ENCODE measurements at regions not wholly inside any gene's neighbourhood (a gene's known extent, or its start where the extent isn't known, plus 50 kb on each side); places are given as distances from the start of the nearest gene placed in this dataset.

DNA sequence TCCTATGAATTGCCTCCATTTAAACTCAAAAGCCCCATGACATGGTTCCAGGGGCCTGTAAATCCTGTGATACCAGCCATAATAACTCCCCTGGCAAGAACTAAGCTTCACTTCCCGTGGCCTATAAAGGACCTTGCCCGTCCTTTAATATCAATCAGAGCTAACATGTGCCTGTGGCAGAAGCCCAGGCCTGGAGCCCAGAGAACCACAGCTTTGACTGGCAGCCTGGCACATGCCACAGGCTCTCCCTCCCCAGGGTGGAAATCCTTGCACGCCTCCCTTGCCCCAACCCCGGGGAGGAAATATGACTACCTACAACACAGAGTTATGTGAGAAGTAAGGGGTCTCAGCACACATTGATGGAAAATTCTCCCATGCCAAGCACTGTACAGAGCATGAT is 287.4 kb downstream of the RAB28 start:
- Histone ChIP-seq H3K4me3 (no peak overlapping the region), H3K27ac (no peak overlapping the region)

DNA sequence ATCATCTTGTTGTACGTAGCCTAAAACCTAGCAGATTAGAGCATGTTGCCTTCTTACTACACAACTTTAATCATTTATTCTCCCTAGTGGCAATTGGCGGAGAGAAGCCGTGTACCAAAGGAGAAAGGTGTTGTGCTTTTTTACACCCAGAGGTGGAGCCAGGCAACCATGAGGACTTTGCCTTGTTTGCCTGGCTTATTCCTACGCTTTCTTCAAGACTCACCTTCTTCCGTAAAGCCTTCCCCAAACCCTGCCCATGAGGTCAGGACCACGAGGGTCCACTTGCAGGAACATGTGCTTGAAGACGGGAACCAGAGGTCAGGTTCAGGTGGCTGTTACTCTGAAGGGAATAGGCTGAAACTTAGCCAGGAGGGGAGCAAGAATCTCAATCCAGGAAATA is 290.5 kb downstream of the RAB28 start:
- H3K27ac ChIP-seq = no peak overlapping the region
- H3K4me3 ChIP-seq = no peak overlapping the region

DNA sequence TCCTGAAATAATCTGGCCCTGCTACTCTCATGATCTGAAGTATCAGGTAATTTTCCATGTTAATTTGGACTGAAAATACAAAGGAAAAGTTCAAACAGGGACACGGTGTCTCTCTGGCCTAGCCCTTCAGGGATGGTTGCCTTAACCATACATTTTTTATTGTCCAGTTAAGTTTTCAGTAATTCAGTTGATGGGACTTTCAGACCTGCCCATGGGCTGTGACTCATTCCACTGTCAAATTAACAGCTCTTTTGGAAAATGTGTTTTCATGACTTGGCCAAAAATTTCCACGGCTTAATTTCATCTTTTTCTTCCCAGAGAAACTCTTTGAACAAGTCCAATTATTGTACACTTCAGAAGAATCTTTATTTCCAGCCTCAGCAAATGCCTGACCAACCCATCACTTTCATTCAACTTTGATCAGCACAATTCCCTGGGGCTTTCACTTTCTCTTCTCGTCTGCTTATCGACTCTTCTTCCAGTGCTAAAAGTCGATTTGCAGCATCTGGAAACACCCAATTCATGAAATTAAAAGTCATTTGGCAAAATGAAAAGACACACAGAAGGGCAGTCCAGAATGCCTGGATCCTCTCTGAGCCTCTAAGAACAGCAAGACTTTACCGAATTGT is 293.9 kb downstream of the RAB28 start:
- Histone ChIP-seq H3K4me3 (no peak overlapping the region), H3K27ac (no peak overlapping the region)

DNA sequence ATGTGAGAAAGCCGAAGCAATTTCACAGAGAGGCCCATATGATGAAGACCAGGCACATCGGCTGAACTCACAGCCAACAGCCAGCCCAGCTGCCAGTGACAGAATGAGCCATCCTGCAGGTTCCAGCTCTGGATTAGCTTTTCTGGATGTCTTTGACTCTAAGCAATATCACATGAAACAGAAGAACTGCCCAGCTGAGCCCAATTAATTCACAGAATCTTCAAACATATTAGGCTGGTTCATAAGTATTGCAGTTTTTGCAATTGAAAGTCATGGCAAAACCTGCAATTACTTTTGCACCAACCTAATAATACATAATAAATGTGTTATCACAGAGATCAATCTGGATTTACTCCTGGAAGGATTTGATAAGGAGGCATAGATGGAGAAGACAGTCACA is 299.9 kb downstream of the RAB28 start:
- H3K27ac ChIP-seq = no peak overlapping the region
- no peak overlapping the region for H3K4me3 ChIP-seq

DNA sequence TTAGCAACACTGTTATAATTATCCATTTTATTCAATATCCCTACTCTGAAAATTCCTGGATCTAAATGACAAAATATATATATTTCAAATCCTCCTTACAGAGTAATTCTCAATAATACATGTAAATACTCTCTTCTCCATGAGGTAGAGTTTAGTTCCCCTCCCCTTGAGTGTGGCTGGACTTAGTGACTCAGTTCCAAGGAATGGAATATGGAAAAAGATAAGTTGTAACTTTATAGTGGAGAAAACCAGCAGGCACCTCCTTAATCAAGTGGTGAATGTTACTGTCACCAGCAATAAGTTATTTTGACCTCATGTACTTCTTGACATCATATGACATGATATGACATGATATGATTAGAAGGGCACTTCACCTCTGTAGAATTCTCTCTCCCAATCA is 302.0 kb downstream of the RAB28 start:
- H3K4me3 ChIP-seq = no peak overlapping the region
- no peak overlapping the region for H3K27ac ChIP-seq

DNA sequence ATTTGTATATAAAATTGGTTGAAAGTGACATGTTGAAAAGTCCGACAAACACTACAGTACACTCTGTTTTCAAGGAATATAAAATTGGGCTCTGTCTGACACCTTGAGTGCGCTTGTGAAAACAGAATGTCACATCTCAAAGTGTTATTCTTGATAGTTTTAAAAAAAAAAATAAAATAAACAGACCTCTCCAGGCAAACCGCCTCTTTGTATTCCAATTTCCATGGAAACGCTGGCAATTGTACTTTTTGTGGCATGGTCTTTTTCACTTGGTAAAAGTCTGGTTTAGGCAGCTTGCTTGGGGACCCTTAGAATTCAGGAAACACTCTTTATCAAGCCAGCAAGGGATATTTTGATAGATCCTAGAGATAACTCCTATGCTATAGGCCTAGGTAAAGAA is 302.5 kb downstream of the RAB28 start:
- no peak overlapping the region for H3K4me3 ChIP-seq
- no peak overlapping the region for H3K27ac ChIP-seq

DNA sequence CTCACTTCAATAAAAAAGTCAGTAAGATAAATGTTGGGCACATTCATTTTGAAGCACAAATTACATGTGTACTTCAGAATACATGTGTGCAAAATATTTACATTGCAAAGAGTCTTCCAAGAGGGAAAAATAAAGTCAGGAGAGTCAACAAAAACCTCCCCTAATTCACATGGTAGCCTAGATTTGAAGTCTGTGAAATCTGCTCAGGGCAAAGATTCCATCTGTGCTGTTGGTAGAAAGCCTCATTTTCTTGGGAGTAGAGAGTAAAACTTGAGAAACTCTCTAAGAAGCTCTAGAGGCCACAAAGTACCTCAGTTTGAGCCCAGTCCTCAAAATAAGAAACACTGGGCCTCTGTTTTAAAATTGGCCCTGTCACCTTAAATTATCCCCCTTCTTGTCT is 303.4 kb downstream of the RAB28 start:
- H3K27ac ChIP-seq = no peak overlapping the region
- no peak overlapping the region for H3K4me3 ChIP-seq

DNA sequence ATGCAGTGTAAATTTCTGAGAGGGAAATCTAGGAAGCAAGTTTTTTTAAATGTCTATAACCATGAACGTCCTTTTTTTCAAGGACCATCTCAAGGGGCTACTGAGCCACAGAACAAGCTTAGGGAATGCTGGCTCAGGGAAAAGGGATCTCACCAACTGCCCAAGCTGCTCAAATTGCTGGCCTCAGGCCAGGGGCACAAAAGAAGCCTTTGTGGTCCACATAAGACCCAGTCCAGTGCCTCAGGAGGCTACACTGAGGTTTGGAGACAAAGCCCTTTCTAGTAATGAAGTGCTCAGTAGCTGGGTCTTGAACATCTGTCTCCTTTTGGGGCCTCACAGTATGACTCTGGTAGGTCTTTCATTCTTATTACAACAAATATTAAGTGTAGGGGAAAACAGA is 305.5 kb downstream of the RAB28 start:
- Histone ChIP-seq H3K27ac (no peak overlapping the region), H3K4me3 (no peak overlapping the region)

DNA sequence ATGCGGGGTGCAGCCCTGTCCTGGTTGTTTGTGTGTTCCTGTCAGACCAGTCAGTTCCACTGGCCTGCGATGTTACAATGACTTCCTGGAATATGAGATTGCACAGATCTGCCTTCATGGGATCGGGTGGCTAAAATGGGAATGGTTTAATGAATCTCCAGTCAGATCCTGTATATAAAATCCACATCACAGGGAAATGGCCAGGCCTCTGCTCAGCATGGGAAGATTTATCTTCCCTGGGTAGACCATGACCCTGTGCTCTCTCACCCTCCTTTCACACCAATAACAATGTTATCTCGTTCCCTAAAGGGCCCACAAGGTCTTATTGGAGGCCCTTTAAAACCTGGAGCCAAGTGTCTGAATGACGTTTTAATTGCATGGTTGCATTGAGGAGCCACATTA is 307.4 kb downstream of the RAB28 start:
- Histone ChIP-seq H3K4me3 (no peak overlapping the region), H3K27ac (no peak overlapping the region)

DNA sequence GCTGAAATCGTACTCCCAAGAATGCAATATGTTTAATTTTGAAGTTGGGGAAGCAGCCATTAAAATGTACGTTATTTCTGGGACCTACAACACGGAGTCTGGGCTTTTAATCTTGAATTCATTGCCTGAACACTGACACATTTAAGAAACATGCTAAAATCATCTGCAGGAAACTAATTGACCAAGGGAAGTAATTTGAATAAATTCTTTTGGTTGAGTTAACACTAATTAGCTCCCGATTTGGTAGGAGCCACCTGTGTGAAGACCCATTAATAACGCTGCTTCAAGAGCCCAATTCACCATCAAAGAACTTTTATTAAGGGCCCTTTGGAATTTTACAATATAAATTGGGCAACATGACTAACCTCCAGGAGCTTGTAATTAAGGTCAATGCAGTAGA is 309.2 kb downstream of the RAB28 start:
- Histone ChIP-seq H3K4me3 (no peak overlapping the region), H3K27ac (no peak overlapping the region)

DNA sequence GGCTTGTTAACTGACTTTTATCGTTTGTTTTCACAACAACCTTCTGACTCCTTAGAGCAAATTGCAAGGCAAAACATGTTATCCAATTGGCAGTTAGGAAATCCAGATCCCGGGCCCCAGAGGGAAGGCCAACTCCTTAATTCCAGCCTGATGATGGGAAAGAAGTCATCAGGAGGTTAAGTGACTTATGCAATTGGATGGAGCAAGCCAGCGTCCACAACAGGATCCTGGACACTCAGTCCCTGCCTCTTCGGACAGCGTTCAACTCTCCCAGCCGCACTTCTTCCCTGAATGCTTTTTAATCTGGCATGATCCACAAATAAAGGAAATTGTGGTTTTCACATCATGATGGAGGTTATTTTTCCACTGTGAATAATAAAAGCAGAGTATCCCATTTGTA is 310.1 kb downstream of the RAB28 start:
- no peak overlapping the region for H3K27ac ChIP-seq
- H3K4me3 ChIP-seq = no peak overlapping the region

DNA sequence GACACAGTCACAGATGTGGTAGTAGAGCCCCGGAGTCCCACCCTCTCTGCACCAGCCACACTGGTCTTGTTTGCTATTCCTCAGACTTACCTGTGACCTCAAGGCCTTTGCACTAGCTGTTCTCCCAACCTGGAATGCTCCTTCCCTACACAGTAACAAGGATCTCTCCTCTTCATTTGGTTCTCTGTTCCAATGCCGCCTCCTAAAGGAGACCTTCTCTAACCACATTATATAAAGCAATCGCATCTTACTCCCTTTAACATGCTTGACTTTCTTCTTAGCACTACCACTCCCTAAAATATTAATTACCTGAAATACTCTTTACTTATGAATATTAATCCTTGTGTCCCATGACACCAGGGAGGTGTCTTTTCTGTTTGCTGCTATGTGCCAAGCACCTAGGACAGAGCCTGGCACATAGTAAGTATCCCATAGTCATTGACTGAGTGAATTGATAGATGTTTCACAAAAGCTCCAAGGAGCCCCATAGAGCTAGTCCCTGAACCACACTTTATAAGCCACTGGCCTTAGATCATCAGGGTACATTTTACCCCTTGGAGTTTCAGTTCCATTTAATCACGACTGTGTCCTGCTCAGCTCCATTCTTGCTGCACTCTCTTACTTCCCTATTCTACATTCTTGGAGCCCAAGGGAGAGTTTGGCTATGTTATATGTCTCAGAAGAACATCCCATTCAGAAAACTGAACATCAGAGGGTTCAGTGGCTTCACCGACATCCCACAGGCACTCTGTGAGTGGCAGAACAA is 312.7 kb downstream of the RAB28 start:
- Histone ChIP-seq H3K4me3 (no peak overlapping the region), H3K27ac (no peak overlapping the region)

DNA sequence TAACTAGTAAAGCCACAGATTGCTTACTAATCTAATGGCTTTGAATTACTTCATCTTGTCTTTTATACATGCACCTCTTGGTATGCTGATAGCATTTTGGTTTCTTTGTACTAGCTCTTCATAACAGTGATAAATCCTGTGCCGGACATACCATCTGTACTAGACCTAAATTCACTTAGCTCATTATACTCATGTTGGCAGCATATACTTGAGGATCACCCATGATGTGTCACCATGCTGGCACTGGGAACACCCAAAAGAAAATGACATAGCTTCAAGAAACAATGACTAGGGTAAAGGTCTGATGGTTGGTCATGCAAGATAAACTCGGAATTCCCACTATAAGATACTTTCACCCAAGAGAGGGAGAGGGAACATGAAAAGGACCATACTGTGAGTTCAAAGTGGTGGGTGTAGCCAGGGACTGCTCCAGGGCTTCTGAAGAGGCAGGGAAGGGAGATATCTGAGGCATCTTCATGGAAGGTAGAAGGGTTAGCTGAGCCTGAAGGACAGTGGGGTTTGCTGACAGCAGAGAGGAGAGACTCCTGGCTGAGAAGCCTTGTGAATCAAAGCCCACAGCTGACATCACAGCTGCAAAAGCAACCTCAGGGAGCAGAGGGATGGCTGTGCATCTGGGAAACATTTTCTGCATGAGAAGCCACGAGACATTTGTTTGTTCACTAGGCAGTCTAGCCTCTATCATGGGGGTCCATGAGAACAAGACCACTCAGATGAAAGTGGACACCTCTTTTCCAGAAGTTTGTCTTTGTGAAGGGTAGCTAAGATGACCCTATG is 314.2 kb downstream of the RAB28 start:
- Histone ChIP-seq H3K4me3 (no peak overlapping the region), H3K27ac (peak overlapping the region in 1 of 21 experiments; percentile 31)

DNA sequence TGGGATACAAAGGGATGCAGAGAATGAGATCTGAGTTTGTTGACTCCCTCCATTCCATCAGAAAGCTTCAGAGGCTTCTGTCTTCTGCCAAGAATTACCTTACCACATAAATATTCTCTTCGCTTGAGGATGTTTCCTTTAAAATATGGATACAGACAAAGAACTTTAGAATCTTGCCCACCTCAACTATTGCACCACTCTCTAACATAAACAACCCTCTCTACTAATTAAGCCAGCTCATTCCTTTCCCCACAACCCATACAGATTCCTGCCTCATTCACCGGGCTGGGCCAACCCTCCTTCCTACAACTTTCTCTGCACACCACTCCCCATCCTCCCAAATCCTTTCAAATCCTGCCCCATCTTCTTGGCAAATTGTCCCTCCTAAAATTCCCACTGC is 315.8 kb downstream of the RAB28 start:
- Histone ChIP-seq H3K27ac (peak overlapping the region in 1 of 21 experiments; percentile 57), H3K4me3 (no peak overlapping the region)

DNA sequence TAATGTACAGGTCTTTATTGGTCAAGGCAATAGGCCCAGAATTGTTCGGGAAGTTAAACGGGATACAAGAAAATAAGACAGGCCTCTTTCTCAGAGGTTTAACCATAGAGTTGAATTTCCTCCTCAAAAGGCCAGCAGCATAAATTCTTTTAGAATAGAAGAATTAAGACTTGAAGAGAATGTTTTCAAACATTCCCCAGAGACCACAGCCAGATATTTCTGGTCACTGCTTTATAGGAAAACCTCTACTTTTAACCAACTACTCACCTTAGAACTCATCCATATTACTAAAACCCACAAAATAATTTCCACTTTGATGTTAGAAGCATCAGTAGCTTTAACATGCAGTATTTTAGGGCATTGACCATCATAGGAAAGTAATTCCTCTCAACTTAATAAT is 317.9 kb downstream of the RAB28 start:
- Histone ChIP-seq H3K27ac (no peak overlapping the region), H3K4me3 (no peak overlapping the region)

DNA sequence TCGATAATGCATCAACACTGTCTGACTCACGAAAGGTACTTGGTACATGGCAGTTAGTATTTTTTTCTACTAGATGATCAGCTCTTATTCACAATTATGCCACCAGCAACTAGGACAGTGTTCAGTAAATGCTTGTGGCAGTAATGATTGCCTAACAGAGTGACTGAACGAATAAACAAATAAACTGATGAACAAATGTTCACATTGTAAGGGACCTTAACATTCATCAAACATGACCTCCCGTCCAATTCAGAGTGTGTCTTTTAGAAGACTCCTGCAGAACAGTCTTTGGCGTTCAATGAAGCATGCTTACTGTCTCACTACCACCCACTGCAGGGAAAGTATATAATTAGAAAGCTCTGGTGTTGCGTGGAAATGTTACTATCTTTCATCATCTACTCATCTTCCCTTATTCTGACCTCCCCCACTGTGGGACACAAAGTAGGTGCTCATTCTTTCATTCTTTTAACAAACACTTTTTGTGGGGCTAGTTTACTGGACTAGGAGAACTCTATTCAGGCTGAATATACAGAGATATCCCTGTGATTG is 319.3 kb downstream of the RAB28 start:
- no peak overlapping the region for H3K27ac ChIP-seq
- no peak overlapping the region for H3K4me3 ChIP-seq

DNA sequence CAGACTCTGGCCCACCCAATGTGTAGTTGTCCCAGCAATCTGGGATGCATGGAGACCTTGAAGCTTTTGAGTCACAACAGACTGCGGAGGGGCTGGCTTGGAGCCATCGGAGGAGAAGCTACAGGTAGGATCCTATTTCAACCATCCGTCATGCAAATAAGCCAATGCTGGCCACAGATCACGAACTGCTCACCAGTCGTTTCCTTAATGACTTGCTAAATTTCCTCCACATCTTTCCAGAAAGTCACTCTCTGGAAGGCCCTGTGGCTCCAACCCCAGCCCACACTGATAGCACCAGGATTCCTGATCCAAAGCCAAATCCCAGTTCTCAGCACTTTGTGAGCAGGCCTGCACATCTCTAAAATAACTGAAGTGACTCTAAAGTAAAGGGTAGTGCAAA is 321.3 kb downstream of the RAB28 start:
- no peak overlapping the region for H3K4me3 ChIP-seq
- peak overlapping the region in 1 of 21 experiments; percentile 30 for H3K27ac ChIP-seq

DNA sequence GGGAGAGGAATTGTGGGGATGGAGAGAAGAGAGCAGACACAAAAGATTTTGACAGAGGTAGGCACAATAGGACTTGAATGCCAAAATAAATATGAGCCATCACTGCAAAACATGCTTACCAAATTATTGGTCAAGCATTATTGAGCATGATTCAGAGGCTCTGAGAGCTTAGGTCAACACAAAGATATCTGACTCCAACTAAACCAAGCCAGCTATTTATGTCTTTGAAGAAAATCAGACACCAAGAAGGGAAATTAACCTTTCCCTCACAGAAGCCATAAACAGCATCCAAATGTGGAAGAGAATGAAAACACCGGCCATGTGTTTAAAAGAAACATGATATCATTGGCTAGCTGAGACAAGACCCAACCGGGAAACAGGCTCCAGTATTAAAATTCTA is 323.2 kb downstream of the RAB28 start:
- Histone ChIP-seq H3K4me3 (no peak overlapping the region), H3K27ac (no peak overlapping the region)

DNA sequence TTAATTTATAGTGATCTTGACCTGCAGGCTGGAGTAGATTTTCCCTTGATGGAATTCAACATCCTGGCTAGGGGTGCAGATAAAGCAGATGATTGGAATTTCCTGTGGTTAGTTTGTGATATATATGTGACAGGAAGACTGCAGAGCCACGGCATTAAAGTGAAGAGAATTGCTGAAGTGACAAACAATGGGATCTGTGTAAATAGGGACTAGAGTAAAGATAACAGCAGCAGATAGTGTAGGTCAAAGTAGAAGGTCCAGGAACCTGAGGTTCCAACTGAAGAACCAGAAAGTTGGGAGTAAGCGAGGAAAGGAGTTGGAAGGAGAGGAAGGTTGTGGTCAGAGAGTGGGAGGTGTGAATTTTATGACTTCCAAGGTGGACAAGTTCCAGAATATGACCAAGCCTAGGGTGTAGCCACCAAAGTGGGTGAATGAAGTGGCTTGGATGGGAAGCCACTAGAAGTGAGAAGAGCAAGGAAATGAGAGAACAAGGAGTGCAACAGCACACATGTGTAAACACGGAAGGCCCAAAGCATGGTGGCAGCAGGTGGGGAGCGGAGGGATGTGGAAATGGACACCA is 325.0 kb downstream of the RAB28 start:
- H3K27ac ChIP-seq = no peak overlapping the region
- no peak overlapping the region for H3K4me3 ChIP-seq

DNA sequence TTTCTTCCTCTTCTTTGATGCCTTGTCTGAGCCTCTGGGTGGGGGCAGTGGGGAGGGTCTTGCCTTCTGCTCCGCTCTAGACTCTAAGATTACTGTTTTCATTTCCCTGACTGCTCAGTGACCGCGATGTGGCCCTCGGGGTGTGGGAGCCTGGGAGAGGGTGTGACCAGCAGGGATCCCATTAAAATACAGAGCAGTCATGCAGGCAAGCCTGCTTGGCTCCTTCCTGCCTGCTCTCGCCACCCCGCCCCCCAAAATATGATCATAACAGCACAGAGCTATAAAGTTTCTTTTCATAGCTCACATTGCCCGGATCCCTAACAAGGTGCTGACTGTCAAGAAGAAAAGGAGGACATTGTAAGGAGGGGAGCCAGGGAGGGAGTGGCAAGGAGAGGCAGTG is 332.9 kb downstream of the RAB28 start:
- H3K4me3 ChIP-seq = no peak overlapping the region
- no peak overlapping the region for H3K27ac ChIP-seq

Measured in skin epidermis (tissue), 12 donors.